ENCODE measurements at regions not wholly inside any gene's neighbourhood (a gene's known extent, or its start where the extent isn't known, plus 50 kb on each side); places are given as distances from the start of the nearest gene placed in this dataset.

GRCh38 chr4:20065952-20066351, 185.8 kb upstream of the SLIT2 start:
- TF ChIP-seq CTCF (IDR thresholded peaks at IDR 0.05), result no peak
- TF ChIP-seq POLR2AphosphoS5 (IDR thresholded peaks at IDR 0.05), result no peak
- no peak for TF ChIP-seq EP300 (IDR thresholded peaks at IDR 0.05)
